NCI-H187 (cell line): ENCODE measurements at regions not wholly inside any gene's neighbourhood (a gene's known extent, or its start where the extent isn't known, plus 50 kb on each side); places are given as distances from the start of the nearest gene placed in this dataset.
"Not testable (repeated sequence)": the region's sequence is repeated elsewhere in the genome, so short reads cannot be mapped to it uniquely, and the experiment has no call there.

ENCODE experiments used
- DNase-seq, 2 experiments: peaks; one replicate each; lab custom pipeline; 2025; lab: John Stamatoyannopoulos, UW

DNA sequence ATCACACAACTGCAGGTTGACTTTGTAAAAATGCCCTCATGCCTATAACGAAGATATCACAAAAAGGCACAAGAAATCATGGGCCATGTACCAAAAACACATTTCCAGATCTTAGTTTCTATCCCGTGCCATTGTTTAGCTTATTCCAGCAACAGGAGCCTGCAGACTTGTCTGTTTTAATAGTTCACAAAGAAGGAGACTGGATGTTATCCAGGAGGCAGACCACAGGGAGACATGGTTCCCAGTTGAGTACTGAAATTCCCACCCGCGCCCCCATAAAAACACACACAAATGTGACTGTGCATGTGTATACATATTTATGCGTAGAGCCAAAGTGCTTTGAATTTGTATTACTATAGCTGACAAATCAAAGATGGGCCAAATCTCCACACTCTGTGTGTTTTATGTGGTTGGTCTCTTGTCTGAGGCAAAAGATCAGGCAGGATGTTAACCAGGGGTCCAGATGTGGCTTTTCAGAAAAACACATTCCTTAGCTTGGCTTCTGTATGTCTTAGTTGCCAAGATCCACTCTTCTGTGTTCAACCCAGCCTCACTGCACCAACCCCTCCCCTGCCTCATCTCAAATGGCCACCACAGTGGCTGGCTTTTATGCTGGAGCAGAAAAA is 469.2 kb upstream of the DIPK2B start:
- DNase-seq, result no peak

DNA sequence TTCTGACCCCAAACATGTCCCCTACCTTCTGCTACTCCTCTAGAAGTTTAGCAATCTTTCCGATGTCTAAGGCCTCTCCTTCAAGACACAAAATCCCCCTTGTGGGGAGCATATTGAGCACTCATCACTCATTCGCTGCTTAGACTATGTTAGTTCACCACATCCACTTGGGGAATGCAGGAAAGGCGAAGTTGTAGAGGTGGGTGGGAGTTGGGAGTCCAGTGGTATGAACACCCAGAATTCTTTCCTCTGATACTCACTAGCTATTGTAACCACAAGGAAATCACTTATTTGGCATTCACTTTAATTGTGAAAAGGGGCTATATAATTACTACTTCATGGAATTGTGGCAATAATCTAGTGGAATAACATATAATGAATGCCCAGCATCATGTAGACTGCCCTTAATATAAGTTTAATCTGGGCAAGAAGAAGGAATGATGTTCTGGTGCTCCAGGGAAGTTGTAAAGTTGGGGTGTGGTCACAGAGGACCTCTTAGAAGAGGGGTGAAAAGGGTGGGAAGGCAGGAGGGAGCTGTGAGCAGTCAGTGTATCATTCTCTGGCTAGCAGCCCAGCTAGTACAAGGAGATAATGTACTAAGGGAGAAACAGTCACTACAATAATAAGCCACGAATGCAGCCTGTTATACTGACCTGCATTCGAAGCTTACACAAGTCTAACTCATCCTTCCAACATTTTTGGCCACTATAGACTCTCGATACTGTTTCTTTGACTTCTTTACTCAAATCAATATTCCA is 468.2 kb upstream of the DIPK2B start:
- DNase-seq, result no peak

DNA sequence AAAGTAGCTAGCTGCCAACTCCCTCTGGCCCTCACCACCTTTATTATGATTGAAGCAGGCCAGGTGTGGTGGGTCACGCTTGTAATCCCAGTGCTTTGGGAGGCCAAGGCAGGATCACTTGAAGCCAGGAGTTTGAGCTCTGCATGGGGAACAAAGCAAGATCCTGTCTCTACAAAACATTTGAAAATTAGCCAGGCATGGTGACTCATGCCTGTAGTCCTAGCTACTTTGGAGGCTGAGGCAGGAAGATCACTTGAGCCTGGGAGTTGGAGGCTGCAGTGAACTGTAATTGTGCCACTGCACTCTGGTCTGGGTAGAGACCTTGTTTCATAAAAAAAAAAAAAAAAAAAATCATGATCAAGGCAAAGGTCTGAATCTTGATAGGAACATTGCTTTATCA is 467.0 kb upstream of the DIPK2B start:
- DNase-seq, result no peak

DNA sequence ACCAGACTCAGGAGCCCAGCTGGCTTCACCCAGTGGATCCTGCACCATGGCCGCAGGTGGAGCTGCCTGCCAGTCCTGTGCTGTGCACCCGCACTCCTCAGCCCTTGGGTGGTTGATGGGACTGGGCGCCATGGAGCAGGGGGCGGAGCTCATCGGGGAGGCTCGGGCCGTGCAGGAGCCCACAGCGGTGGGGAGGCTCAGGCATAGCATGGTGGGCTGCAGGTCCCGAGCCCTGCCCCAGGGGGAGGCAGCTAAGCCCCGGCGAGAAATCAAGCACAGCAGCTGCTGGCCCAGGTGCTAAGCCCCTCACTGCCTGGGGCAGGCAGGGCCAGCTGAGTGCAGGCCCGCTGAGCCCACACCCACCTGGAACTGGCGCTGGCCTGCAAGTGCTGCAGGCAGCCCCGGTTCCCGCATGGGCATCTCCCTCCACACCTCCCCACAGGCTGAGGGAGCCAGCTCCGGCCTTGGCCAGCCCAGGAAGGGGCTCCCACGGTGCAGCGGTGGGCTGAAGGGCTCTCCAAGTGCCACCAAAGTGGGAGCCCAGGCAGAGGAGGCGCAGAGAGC is 464.1 kb upstream of the DIPK2B start:
- no peak for DNase-seq

DNA sequence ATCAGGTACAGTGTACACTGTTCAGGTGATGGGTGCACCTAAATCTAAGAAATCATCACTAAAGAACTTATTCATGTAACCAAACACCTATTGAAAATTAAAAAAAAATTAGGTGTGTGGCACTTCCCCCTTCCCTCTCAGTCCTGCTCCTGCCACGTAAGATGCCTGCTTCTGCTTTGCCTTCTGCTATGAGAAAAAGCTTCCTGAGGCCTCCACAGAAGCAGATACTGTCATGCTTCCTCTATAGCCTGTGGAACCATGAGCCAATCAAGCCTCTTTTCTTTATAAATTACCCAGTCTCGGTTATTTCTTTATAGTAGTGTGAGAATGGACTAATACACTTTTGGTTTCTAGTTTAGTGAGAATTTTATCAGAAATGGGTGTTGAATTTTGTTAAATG is 459.8 kb upstream of the DIPK2B start:
- DNase-seq, result no peak

DNA sequence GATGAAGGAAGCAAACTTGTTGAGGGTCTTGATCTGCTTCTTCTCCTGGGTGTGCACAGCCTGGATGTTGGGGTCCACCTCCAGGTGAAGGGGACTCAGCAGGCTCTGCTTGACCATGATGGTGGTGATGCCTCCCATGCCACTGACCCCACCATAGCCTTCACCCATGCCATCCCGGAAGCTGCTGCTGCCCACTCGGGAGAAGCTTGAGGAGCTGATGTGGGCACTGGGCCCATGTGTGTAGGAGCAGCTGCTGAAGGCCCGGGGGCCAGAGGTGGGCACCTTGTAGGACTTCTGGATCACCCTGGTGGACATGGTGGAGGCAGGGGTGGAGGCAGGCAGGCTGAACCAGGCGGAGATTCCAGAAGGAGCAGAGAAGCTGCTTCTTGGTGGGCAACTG is 432.7 kb upstream of the DIPK2B start:
- DNase-seq, result no peak

DNA sequence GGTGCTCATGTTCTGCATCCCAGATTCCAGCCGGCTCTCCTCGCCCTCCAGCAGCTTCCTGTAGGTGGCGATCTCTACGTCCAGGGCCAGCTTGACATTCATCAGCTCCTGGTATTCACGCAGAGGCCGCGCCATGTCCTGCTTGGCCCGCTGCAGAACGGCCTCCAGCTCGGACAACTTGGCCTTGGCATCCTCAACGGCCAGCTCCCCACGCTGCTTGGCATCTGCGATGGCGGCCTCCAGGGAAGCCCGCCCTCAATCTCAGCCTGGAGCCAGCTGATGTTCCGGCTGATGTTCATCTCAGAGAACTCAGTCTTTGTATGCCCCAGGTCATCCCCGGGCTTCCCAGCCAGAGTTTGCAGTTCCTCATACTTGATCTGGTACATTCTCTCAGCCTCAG is 431.8 kb upstream of the DIPK2B start:
- DNase-seq, result no peak

DNA sequence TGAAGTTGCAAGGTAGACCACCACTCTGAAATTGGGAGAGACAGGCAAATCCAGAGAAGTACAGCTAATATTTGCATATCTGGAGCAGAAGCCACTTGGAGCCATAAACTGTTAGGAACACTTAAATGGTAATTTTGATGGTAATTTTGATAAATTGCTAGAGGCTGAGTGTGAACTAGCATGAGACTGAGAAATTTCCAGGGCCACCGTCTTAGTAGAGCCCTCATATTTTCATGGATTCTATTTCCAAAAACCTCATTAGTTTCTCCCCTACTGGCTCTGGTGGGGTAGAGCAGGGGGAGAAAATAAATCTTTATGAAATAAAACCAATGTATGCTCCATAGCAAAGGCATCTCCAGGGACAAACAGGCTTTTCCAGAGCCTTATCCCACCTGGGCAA is 429.4 kb upstream of the DIPK2B start:
- no peak for DNase-seq

DNA sequence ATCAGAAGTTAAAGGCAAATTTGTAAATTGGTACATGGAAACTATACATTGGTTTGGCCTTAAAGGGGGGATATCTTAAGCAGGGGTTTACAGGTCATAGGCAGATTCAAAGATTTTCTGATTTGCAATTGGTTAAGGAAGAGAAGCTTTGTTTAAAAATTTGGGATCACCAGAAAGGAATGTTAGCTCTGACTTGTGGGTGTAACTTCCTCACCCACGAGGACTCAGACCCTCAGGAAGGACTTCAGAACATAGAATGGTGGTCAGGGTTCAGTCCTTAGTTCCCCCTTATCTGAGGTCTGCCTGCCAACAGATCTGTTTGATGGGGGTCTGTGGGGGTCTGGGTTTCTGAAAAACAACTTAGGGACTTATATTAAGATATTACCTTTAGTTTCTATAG is 427.4 kb upstream of the DIPK2B start:
- no peak for DNase-seq

DNA sequence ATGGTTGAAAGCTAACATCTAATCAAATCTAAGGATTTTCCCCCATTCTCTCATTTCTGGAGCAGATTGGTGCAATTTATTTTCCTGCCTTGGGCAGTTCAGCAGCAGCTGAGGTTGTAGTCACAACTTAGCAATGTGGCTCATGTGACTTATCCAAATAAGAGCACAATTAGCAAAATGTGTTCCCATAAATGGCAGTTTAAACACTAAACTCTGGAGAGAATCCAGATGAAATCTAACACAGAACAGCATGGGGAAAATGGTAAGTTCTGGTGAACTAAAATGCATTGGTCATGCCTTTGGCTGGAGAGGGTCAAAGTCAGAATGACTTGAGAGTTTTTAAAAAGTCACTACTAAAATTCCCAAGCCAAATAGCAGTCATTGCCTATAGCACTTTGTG is 422.6 kb upstream of the DIPK2B start:
- no peak for DNase-seq

DNA sequence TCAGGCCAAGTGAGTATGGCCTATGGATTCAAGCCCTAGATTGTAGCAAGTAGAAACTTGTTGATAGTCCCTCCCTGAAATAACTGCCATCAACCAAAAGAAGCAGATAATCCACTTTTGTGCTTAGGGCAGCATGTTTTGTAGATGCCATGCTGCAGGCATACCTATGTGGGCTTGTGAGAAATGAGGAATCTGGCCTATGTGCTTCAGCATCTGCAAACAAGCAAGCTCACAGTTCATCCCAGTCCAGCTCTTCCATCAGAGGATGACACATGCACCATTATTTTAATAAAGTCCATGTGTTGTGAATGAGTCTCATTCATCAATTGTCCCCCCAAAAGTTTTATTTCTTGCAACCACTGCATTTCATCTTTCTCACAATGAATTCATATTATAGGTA is 421.9 kb upstream of the DIPK2B start:
- DNase-seq, result no peak

DNA sequence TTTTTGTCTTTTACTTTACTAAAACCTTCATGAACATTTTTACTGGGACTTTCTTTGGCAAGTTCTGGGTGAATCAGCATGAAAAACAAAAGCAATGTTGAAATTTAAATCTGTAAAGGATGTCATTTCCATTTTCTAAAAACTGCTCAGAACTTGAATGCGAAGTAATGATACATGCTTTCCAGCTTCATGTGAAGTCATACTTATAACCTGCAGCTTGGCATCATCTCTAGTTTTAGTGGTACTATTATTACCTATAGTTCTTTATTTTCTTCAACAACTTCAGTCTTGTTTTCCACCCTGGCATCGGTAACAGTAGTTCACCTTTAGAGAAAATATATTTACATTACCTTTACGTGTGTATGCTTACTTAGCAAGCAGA is 421.4 kb upstream of the DIPK2B start:
- DNase-seq, result no peak

DNA sequence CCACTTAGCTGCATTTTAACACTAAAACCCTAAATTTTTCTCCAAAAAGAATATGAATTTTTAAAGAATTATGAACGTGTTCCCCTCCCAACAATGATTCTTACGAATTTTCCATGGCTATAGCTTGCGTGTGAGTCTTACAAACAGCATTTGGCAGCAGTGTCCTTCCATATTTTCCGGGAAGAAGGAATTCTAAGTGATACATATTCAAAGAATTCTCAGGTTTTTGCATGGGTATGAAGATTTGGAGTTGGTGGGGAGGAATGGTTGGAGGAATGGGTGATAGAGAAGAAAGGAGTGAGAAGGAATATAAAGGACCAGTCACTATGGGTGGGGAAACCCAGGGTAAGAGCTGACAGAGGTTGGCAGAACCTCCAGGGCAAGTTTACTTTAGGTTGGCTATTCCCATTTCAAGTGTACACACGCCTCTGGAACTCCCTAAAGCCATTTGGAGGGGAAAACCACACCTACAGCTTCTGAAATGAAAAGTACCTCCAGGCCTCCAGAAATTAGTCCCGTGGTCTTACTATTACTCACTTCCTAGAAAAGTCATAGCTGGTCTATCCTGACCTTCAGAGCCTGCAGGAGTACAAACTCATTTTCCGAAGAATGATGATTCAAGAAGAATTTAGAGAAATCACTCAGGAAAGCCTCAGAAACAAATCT is 420.8 kb upstream of the DIPK2B start:
- no peak for DNase-seq

DNA sequence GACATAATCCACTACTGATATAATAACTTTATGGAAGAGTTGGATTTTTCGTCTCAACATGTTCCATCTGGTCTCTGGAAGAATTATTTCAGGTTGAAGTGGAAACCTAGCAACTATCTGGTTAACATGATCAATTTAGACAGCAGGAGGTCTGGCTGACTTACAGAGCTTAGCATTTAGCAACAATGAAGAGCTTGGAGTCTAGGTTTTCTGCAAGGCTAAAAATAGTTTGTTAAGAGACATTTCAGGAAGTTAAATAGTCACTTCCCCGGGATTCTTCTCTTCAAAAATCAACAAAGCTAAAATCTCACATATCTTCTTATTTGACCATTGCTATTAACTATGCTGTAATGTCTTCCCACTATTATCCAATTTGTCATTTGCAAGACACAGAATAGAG is 418.6 kb upstream of the DIPK2B start:
- DNase-seq, result no peak

DNA sequence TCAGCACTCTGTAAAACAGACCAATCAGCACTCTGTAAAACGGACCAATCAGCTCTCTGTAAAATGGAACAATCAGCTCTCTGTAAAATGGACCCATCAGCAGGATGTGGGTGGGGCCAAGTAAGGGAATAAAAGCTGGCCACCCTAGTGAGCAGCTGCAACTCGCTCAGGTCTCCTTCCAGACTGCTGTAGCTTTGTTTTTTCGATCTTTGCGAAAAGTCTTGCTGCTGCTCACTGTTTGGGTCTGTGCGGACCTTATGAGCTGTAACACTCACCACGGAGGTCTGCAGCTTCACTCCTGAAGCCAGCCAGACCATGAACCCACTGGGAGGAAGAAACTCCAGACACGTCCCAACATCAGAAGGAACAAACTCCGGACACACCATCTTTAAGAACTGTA is 414.9 kb upstream of the DIPK2B start:
- not testable (repeated sequence) for DNase-seq

DNA sequence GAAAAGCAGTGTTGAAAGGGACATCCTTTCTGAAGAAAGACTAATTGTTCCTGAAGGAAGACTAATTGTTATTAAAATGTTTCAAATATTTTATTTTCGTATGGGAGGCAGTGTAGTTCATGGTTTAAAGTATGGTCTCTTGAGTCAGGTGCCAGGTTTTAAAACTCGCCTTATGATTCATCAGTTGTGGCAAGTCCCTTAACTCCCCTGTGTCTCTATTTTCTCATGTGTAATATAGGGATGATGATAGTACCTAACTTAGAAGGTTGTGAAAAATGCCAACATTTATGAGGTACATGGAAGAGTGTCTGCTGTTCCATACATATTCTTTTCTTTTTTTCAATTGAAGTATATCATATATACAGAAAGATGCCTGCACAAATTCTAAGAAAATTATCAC is 414.2 kb upstream of the DIPK2B start:
- DNase-seq, result no peak

DNA sequence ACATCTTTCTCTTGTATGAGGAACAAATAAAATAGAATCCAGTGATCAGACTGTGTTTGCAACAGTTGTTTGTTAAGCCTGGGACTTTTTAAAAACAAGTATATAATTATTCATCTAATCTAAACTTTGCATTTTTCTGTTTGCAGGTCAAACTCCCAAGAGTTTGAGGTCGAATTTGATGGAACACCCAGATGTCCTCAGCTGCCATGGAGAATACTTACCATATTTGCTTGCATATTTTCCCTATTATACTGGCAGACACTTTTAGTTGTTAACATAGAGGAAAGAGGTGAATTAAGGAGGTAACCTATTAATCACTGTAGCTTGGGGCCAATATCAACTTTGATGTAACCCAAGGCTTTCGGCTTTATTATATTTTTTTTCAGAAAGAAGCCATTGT is 401.5 kb upstream of the DIPK2B start:
- DNase-seq, result no peak

DNA sequence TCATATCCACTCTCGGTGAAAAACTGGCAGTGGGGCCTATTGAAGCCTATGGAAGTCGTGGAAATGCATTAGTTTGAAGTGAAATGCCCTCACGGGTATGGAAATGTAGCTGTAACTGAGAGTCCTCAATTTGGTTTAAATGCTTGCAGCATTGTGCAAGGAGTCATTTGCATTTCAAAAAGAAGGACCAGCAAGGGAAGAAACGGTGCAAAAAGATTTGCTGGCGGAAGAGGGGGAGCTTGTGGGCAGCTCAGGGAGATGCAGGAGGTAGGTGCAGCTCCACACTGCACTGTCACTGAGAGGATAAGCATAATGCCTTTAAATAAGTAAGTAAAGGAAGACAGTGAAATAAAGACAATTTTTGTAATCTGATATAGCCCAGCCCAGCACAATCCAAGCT is 400.4 kb upstream of the DIPK2B start:
- DNase-seq, result no peak

DNA sequence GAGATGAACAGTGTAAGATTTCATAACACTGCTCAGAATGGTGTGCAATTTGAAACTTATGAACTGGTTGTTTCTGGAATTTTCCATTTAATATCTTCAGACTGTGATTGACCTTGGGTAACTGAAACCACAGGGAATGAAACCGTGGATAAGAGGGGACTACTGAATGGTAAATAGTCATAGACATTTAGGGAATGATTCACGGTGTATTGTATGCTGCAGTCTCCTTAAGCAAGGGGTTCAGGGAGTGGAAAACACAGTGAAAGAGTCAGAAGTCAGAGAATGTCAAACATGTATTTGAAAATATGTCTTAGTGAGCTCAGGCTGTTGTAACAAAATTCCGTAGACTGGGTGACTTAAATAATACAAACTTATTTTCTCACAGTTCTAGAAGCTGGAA is 398.2 kb upstream of the DIPK2B start:
- DNase-seq, result no peak

DNA sequence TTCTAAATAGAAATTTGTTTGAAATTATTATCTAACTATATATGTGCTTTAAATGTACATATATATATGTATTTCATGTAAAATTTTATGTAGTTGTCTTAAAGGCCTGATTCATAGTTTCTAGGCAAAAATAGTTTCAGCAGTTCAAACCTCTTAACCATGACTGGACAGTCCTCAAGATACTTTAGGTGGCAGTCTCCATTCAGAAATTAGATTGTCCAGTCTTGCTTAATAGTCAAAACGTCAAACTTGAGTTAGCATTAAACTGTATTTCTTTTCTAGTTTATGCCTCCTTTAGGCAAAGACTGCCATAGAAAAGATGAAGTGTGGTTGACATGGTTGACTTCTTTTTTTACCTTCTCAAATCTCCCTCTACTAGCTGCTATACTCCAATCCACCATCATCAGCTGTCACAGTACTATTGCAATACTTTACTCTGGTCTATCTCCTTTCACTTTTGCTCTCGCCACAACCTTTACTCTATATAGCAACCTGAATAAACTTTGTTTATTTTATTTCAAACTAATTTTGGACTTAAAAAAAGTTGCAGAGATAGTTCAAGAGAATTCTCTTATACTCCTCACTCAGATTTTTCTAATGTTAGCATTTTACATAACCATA is 395.6 kb upstream of the DIPK2B start:
- no peak for DNase-seq

DNA sequence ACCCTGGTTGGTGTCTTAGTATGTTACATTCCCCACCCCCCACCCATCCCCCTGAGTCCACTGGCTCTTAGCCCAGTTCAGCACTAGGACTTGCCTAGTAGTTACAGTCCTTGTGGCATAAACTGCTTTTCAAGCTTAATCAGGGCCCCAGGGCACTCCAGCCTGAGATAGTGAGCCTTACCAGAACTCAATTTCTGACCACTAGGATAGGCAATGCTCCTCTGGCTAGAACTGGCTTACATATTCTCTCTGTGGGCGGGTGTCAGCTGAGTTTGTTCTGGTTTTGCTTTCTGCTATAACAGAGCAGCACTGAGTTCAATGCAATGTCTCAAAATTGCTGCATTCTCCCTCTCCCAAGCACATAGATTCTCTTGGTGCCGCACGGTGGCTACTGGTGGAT is 391.4 kb upstream of the DIPK2B start:
- no peak for DNase-seq

DNA sequence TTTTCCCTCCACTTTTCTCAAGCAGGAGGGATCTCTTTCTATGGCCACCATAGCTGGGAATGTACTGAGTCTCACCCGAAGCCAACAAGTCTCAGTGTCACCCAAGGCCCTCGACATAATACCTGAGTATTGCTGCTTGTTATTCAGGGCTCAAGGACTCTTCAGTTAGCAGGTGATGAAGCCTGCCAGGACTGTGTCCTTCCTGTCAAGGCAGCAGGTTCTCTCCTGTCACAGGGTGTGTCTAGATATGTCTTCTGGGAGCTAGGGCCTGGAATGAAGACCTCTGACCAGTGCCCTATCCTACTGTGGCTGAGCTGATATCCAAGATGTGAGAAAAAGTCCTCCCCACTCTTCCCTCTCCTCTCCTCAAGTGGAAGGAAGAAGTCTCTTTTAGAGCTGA is 391.0 kb upstream of the DIPK2B start:
- DNase-seq, result no peak

DNA sequence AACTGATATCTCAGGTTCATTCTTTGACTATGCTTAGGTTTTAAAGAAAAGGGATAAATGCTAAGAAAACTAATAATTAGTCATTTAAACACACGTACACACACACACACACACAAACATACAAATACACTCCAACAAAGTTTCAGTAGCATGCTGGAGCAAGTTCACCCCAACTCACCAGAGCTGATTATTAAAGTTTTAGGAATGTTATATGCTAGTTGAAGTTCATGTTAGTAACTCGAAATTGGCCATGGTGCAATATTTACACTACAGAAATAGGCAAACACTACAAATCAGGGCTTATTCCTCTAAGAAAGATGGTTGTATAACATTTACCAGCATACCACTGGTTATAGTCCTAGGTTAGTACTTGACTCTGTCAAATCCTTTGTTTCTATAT is 384.0 kb upstream of the DIPK2B start:
- no peak for DNase-seq
